ENCODE measurements at regions not wholly inside any gene's neighbourhood (a gene's known extent, or its start where the extent isn't known, plus 50 kb on each side); places are given as distances from the start of the nearest gene placed in this dataset.

- TF ChIP-seq EZH2phosphoT487 (IDR thresholded peaks at IDR 0.05; ENCODE audit: insufficient read depth, low read depth) (no peak), EZH2 (IDR thresholded peaks at IDR 0.05; ENCODE audit: insufficient read depth, poor library complexity, severe bottlenecking) (no peak)
Observed at GRCh38 chr10:108771106-108771505, 1152.2 kb downstream of the XPNPEP1 start.

Measured in GM23248 (cell line).